ENCODE measurements at regions not wholly inside any gene's neighbourhood (a gene's known extent, or its start where the extent isn't known, plus 50 kb on each side); places are given as distances from the start of the nearest gene placed in this dataset.

DNA sequence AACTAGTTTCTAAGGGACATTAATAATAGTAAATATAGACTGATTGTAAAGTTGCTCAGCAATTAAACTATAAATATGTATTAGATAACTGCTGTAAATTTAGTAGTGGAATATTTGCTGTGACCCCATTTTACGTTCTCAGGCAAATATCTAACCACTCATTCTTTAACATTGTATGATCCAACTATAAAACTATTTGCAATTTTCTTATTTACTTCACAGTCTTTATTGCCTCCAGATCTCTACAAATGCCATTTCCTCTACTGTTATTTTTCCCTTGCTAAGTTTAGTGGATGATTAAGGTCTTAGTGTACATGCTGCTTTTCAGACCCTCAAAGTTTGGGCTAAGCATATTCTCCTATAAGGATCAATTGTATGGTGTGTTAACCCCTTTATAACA, 526.2 kb upstream of the ST8SIA4 start:
- Histone ChIP-seq H3K4me3 (no peak overlapping the region), H3K27me3 (no peaks in the 10 kb centered on the region), H3K27ac (no peak overlapping the region), H3K4me1 (no peaks in the 10 kb centered on the region), H3K9me3 (no peaks in the 10 kb centered on the region), H3K36me3 (ENCODE audit: low read depth, missing control alignments) (no peaks in the 10 kb centered on the region)
- TF ChIP-seq, protein P1, sequence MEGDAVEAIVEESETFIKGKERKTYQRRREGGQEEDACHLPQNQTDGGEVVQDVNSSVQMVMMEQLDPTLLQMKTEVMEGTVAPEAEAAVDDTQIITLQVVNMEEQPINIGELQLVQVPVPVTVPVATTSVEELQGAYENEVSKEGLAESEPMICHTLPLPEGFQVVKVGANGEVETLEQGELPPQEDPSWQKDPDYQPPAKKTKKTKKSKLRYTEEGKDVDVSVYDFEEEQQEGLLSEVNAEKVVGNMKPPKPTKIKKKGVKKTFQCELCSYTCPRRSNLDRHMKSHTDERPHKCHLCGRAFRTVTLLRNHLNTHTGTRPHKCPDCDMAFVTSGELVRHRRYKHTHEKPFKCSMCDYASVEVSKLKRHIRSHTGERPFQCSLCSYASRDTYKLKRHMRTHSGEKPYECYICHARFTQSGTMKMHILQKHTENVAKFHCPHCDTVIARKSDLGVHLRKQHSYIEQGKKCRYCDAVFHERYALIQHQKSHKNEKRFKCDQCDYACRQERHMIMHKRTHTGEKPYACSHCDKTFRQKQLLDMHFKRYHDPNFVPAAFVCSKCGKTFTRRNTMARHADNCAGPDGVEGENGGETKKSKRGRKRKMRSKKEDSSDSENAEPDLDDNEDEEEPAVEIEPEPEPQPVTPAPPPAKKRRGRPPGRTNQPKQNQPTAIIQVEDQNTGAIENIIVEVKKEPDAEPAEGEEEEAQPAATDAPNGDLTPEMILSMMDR (IDR thresholded peaks at IDR 0.05) = no peak
- no peak for TF ChIP-seq POLR2A (IDR thresholded peaks at IDR 0.05)
- no peak for DNase-seq
- intact Hi-C loops (cut with DNase I; ENCODE audit: low total_unique reads) = no loop called here
- 82 to 86% methylated on average over 1 of the region's 1 CpG for WGBS, 2 donors

DNA sequence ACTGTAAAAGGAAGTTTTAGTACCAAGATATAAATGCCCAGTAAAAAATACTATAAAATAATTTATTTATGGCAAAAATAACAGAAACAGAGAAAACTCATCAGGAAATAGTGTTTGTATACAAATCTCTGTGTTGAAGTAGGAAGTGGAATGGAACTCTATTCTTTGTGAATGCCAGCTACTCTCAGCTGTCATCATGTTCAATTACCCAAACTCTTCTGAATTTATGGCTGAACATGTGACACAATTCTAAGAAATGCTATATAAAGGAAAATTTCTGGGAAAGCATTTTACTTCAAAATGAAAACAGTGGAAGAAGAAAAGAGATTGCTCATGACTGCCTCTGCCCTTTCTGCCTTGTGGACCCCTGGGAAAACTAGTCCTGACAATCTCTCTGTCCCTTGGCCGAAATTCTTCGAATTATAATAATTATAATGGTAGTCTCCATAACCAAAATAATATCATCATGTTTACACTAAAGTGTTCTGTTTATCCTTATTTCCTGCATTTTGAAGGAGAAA, 522.3 kb upstream of the ST8SIA4 start:
- Histone ChIP-seq H3K4me3 (no peak overlapping the region), H3K27ac (no peak overlapping the region), H3K27me3 (no peaks in the 10 kb centered on the region), H3K36me3 (ENCODE audit: low read depth, missing control alignments) (no peaks in the 10 kb centered on the region), H3K4me1 (no peaks in the 10 kb centered on the region), H3K9me3 (no peaks in the 10 kb centered on the region)
- intact Hi-C loops (cut with DNase I; ENCODE audit: low total_unique reads) = no loop called here
- no peak for DNase-seq
- WGBS, 2 donors = 67 to 73% methylated on average over 2 of the region's 2 CpGs
- TF ChIP-seq, protein P1 (IDR thresholded peaks at IDR 0.05) = no peak
- TF ChIP-seq POLR2A (IDR thresholded peaks at IDR 0.05) = no peak

GRCh38 chr5:101424530-101425175, 521.6 kb upstream of the ST8SIA4 start:
- Histone ChIP-seq H3K36me3 (ENCODE audit: low read depth, missing control alignments) (no peaks in the 10 kb centered on the region), H3K27ac (no peak overlapping the region), H3K27me3 (no peaks in the 10 kb centered on the region), H3K4me1 (no peaks in the 10 kb centered on the region), H3K4me3 (no peak overlapping the region), H3K9me3 (no peaks in the 10 kb centered on the region)
- no peak for TF ChIP-seq POLR2A (IDR thresholded peaks at IDR 0.05)
- TF ChIP-seq, protein P1 (IDR thresholded peaks at IDR 0.05) = no peak
- intact Hi-C loops (cut with DNase I; ENCODE audit: low total_unique reads) = no loop called here
- DNase-seq = no peak
- WGBS, 2 donors = 68 to 71% methylated on average over 2 of the region's 2 CpGs

- no peak overlapping the region for H3K27ac ChIP-seq
- intact Hi-C loops (cut with DNase I; ENCODE audit: low total_unique reads) = no loop called here
- WGBS, 2 donors = 26 to 29% methylated on average over 1 of the region's 1 CpG
- H3K4me3 ChIP-seq = no peak overlapping the region
- H3K27me3 ChIP-seq = no peaks in the 10 kb centered on the region
- TF ChIP-seq, protein P1 (IDR thresholded peaks at IDR 0.05) = no peak
- no peak for TF ChIP-seq POLR2A (IDR thresholded peaks at IDR 0.05)
- H3K36me3 ChIP-seq (ENCODE audit: low read depth, missing control alignments) = no peaks in the 10 kb centered on the region
- no peaks in the 10 kb centered on the region for H3K9me3 ChIP-seq
- no peaks in the 10 kb centered on the region for H3K4me1 ChIP-seq
- DNase-seq = no peak
Observed at GRCh38 chr5:101418713-101419118, 515.6 kb upstream of the ST8SIA4 start.

GRCh38 chr5:101404531-101404930, 501.4 kb upstream of the ST8SIA4 start:
- Histone ChIP-seq H3K4me3 (no peak overlapping the region), H3K4me1 (no peaks in the 10 kb centered on the region), H3K9me3 (no peaks in the 10 kb centered on the region), H3K27ac (no peak overlapping the region), H3K27me3 (no peaks in the 10 kb centered on the region), H3K36me3 (ENCODE audit: low read depth, missing control alignments) (no peaks in the 10 kb centered on the region)
- no peak for DNase-seq
- WGBS, 2 donors = 85 to 86% methylated on average over 1 of the region's 1 CpG
- intact Hi-C loops (cut with DNase I; ENCODE audit: low total_unique reads) = no loop called here
- TF ChIP-seq, protein P1 (IDR thresholded peaks at IDR 0.05) = no peak
- no peak for TF ChIP-seq POLR2A (IDR thresholded peaks at IDR 0.05)

All from testis (tissue), 2 donors.